PC-3 (cell line): ENCODE measurements at regions not wholly inside any gene's neighbourhood (a gene's known extent, or its start where the extent isn't known, plus 50 kb on each side); places are given as distances from the start of the nearest gene placed in this dataset.

Source experiments
- ATAC-seq: fragments of 200-7000 bp; cut with Tn5 transposase; 2 replicates; pipeline ENCODE4 v1.9.1; 2020; ENCODE audit warnings: mild to moderate bottlenecking, moderate library complexity
- BruUV-seq: library from RNA; stranded (reverse); fragments of 400-500 nt; replicated peaks from 2 replicates; lab custom pipeline; 2021; lab: Mats Ljungman, UMichigan
- CTCF ChIA-PET: fragments of 300-600 bp; sonication (Branson Sonifier 250); formaldehyde crosslinking; loops from one replicate; lab custom pipeline; 2022; ENCODE audit warnings: antibody characterized with exemption; lab: Charles Lee
- POLR2A ChIA-PET: fragments of 300-600 bp; sonication (Branson Sonifier 250); formaldehyde crosslinking; loops from one replicate; lab custom pipeline; 2022; ENCODE audit warnings: antibody characterized with exemption; ENCODE audit not compliant: unreplicated experiment; lab: Charles Lee
- DNase-seq: peaks from one replicate; pipeline ENCODE4 v3.0.0-alpha.2; 2015
- H2AFZ ChIP-seq: fragments of 300-600 bp; sonication (generic); 2 replicates; pipeline ENCODE4 v1.6.0; 2016; ENCODE audit warnings: antibody characterized with exemption, low read length
- H3F3A ChIP-seq: fragments of 300-600 bp; sonication (generic); one replicate; pipeline ENCODE4 v1.6.0; 2017; ENCODE audit warnings: antibody characterized with exemption, low read length, control low read depth, mild to moderate bottlenecking; ENCODE audit not compliant: unreplicated experiment
- H3K27ac ChIP-seq: fragments of 300-600 bp; sonication (generic); 2 replicates; pipeline ENCODE4 v1.5.1; 2016; ENCODE audit warnings: mild to moderate bottlenecking, low read length
- H3K27me3 ChIP-seq: fragments of 300-600 bp; sonication (generic); 2 replicates; pipeline ENCODE4 v1.6.1; 2016; ENCODE audit warnings: low read length, mixed read lengths
- H3K36me3 ChIP-seq: fragments of 300-600 bp; sonication (generic); 2 replicates; pipeline ENCODE4 v1.6.1; 2016; ENCODE audit warnings: low read depth, mixed run types, low read length, mixed read lengths
- H3K4me1 ChIP-seq: fragments of 300-600 bp; sonication (generic); 2 replicates; pipeline ENCODE4 v1.5.1; 2016; ENCODE audit warnings: low read length; ENCODE audit not compliant: insufficient read depth
- H3K4me2 ChIP-seq: fragments of 300-600 bp; sonication (generic); 2 replicates; pipeline ENCODE4 v1.6.0; 2016; ENCODE audit warnings: low read length
- H3K4me3 ChIP-seq: fragments of 300-600 bp; sonication (generic); 2 replicates; pipeline ENCODE4 v1.5.1; 2016; ENCODE audit warnings: mild to moderate bottlenecking, low read length, mixed read lengths
- H3K79me2 ChIP-seq: fragments of 300-600 bp; sonication (generic); 2 replicates; pipeline ENCODE4 v1.6.1; 2017; ENCODE audit warnings: low read length, mixed read lengths
- H3K9ac ChIP-seq: fragments of 300-600 bp; sonication (generic); 2 replicates; pipeline ENCODE4 v1.6.0; 2016; ENCODE audit warnings: mild to moderate bottlenecking, low read length
- H3K9me2 ChIP-seq: fragments of 300-600 bp; sonication (generic); replicated peaks from 2 replicates; pipeline ENCODE4 v1.6.1; 2016; ENCODE audit warnings: mixed run types, low read length, mixed read lengths
- H3K9me3 ChIP-seq: fragments of 300-600 bp; sonication (generic); 2 replicates; pipeline ENCODE4 v1.6.1; 2016; ENCODE audit warnings: low read length, mixed read lengths
- H4K20me1 ChIP-seq: fragments of 300-600 bp; sonication (generic); 2 replicates; pipeline ENCODE4 v1.6.1; 2016; ENCODE audit warnings: low read length, mixed read lengths
- EZH2 ChIP-seq: fragments of 300-600 bp; sonication (generic); IDR thresholded peaks from one replicate; pipeline ENCODE4 v1.6.1; 2017; ENCODE audit warnings: antibody characterized with exemption, mild to moderate bottlenecking, low read length; ENCODE audit not compliant: unreplicated experiment
- EZH2phosphoT487 ChIP-seq: fragments of 300-600 bp; sonication (generic); IDR thresholded peaks from 2 replicates; pipeline ENCODE4 v1.6.1; 2018; ENCODE audit warnings: mild to moderate bottlenecking, antibody characterized with exemption, low read length, borderline replicate concordance
- intact Hi-C: fragments of 100-400 bp; cut with micrococcal nuclease; formaldehyde crosslinking; loops from 2 replicates; pipeline ENCODE4 v1.9.0; 2023
- TF ChIP-seq, protein P1 (sequence below): fragments of 300-600 bp; sonication (generic); conservative IDR thresholded peaks from 2 replicates; pipeline ENCODE4 v1.5.1; 2017; ENCODE audit warnings: antibody characterized with exemption, low read depth, mild to moderate bottlenecking, low read length

DNA sequence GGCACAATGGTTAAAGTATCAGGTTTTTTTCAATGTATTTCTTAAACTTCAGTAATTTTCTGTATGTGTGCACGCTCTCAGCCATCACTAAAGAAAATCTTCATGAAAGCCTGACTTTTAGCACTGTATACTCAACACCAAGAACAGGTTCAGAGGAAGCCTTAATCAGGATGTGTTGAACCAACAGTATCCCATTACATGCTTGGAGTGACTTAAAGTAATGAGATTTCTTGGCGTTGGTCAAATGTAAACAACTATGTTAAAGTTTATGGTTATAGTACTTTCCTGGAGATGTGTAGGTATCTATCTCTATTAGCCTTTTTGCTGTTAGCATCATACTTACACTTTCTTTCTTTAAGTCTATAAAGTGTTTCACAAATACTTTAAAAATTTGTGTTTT is 335.0 kb downstream of the CCER1 start:
- ATAC-seq (peak; percentile 72), DNase-seq (peak; percentile 11)
- no peaks in the 10 kb centered on the region for H4K20me1 ChIP-seq
- intact Hi-C loops = loop anchor here (2.0 kb wide), 1 partner anchor 47 kb away; no protein-coding TSS in a partner anchor
- H2AFZ ChIP-seq = no peak overlapping the region
- H3K27me3 ChIP-seq = no peaks in the 10 kb centered on the region
- no peaks in the 10 kb centered on the region for H3K4me1 ChIP-seq
- CTCF ChIA-PET = no interaction called here
- no peaks in the 10 kb centered on the region for H3K36me3 ChIP-seq
- no peaks in the 10 kb centered on the region for H3K79me2 ChIP-seq
- H3K9ac ChIP-seq = no peak overlapping the region
- no peak overlapping the region for H3K4me2 ChIP-seq
- no peaks in the 10 kb centered on the region for H3K9me2 ChIP-seq
- H3K4me3 ChIP-seq = no peak overlapping the region
- TF ChIP-seq, protein P1, sequence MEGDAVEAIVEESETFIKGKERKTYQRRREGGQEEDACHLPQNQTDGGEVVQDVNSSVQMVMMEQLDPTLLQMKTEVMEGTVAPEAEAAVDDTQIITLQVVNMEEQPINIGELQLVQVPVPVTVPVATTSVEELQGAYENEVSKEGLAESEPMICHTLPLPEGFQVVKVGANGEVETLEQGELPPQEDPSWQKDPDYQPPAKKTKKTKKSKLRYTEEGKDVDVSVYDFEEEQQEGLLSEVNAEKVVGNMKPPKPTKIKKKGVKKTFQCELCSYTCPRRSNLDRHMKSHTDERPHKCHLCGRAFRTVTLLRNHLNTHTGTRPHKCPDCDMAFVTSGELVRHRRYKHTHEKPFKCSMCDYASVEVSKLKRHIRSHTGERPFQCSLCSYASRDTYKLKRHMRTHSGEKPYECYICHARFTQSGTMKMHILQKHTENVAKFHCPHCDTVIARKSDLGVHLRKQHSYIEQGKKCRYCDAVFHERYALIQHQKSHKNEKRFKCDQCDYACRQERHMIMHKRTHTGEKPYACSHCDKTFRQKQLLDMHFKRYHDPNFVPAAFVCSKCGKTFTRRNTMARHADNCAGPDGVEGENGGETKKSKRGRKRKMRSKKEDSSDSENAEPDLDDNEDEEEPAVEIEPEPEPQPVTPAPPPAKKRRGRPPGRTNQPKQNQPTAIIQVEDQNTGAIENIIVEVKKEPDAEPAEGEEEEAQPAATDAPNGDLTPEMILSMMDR = no peak
- TF ChIP-seq EZH2 = no peak
- no peak for TF ChIP-seq EZH2phosphoT487
- POLR2A ChIA-PET = no interaction called here
- no peak overlapping the region for H3K27ac ChIP-seq
- no peaks in the 10 kb centered on the region for H3F3A ChIP-seq
- H3K9me3 ChIP-seq = no peaks in the 10 kb centered on the region
- no TSS peak for BruUV-seq

DNA sequence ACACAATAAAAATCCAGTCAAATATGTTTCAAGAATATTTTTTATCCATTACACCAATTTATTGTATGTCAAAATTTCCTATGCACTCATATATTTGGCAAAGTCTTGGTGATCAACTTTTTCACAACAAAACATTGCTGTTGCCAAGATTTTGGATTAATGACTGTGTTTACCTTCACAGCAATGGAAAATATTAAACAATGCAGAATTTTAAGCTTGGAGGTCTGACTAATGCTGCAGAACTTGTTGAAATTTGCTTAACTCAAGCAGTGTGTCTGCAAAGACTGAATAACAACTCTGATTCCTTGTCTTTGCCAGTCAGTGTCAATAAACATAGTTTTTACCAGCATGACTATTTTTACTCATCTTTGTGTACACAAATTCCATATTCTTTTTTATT is 336.4 kb downstream of the CCER1 start:
- POLR2A ChIA-PET = no interaction called here
- H3F3A ChIP-seq = no peaks in the 10 kb centered on the region
- ATAC-seq = peak; percentile 84

DNA sequence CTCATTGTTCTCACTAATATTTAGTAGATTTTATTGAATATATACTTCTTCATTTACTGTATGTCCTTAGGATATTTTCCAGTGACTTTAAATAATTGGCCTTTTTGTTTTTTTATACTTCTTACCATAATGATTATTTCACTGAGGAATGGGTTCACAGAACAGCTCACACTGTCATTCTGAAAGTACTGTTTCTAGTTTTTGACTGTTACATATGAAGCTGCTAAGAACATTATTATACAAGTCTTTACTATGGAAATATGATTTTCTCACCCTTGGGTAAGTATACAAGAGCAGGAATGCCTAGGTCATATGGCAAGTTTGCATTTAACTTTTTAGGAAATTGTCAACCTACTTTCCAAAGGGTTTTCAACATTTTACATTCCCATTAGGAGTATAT is 343.1 kb downstream of the CCER1 start:
- H3K27ac ChIP-seq = no peak overlapping the region
- no peaks in the 10 kb centered on the region for H3F3A ChIP-seq
- no peak overlapping the region for H2AFZ ChIP-seq
- no peaks in the 10 kb centered on the region for H3K36me3 ChIP-seq
- H3K4me3 ChIP-seq = no peak overlapping the region
- ATAC-seq (no peak), DNase-seq (no peak)
- no peaks in the 10 kb centered on the region for H3K79me2 ChIP-seq
- no peaks in the 10 kb centered on the region for H3K9me2 ChIP-seq
- H3K4me2 ChIP-seq = no peak overlapping the region
- no peaks in the 10 kb centered on the region for H4K20me1 ChIP-seq
- BruUV-seq = no TSS peak
- H3K4me1 ChIP-seq = no peaks in the 10 kb centered on the region
- ChIA-PET POLR2A (no interaction called here), CTCF (no interaction called here)
- H3K9me3 ChIP-seq = no peaks in the 10 kb centered on the region
- no peak for TF ChIP-seq EZH2phosphoT487
- TF ChIP-seq, protein P1 = no peak
- TF ChIP-seq EZH2 = no peak
- intact Hi-C loops = no loop called here
- H3K9ac ChIP-seq = no peak overlapping the region
- H3K27me3 ChIP-seq = no peaks in the 10 kb centered on the region

More for the DNA sequence above, 336.4 kb downstream of the CCER1 start:
- CTCF ChIA-PET = no interaction called here
- no peaks in the 10 kb centered on the region for H3K79me2 ChIP-seq
- intact Hi-C loops = loop anchor here (2.0 kb wide), 1 partner anchor 46 kb away; no protein-coding TSS in a partner anchor
- no TSS peak for BruUV-seq
- TF ChIP-seq EZH2phosphoT487 (no peak), EZH2 (no peak)
- TF ChIP-seq, protein P1 = no peak
- H3K4me2 ChIP-seq = no peak overlapping the region
- no peaks in the 10 kb centered on the region for H4K20me1 ChIP-seq
- peak; percentile 46 for DNase-seq
- no peak overlapping the region for H3K4me3 ChIP-seq
- no peaks in the 10 kb centered on the region for H3K27me3 ChIP-seq
- no peak overlapping the region for H2AFZ ChIP-seq
- H3K9ac ChIP-seq = no peak overlapping the region
- no peaks in the 10 kb centered on the region for H3K36me3 ChIP-seq
- no peaks in the 10 kb centered on the region for H3K9me3 ChIP-seq
- no peak overlapping the region for H3K27ac ChIP-seq
- no peaks in the 10 kb centered on the region for H3K9me2 ChIP-seq
- no peaks in the 10 kb centered on the region for H3K4me1 ChIP-seq
